BJ (cell line): ENCODE measurements at regions not wholly inside any gene's neighbourhood (a gene's known extent, or its start where the extent isn't known, plus 50 kb on each side); places are given as distances from the start of the nearest gene placed in this dataset.

ENCODE experiments used
- CTCF ChIA-PET: fragments of 350-600 bp; formaldehyde crosslinking; extraction: SDS; loops from one replicate; lab custom pipeline; 2021; ENCODE audit warnings: antibody characterized with exemption, inconsistent platforms; lab: Yijun Ruan, JAX
- POLR2A ChIA-PET: fragments of 300-600 bp; sonication (Branson Sonifier 250); formaldehyde crosslinking; extraction: SDS; loops from one replicate; lab custom pipeline; 2021; ENCODE audit warnings: antibody characterized with exemption; lab: Charles Lee
- DNase-seq: peaks from one replicate; pipeline ENCODE4 v3.0.0-alpha.2; 2011; ENCODE audit warnings: low read depth
- H3K27me3 ChIP-seq: 2 replicates; pipeline ENCODE4 v1.6.0; 2011; ENCODE audit warnings: low read length; ENCODE audit not compliant: control insufficient read depth, insufficient read depth
- H3K36me3 ChIP-seq: 2 replicates; pipeline ENCODE4 v1.5.1; 2011; ENCODE audit warnings: low read length; ENCODE audit not compliant: control insufficient read depth, insufficient read depth
- H3K4me3 ChIP-seq: 2 replicates; pipeline ENCODE4 v1.5.1; 2011; ENCODE audit warnings: low read depth, mild to moderate bottlenecking, control low read depth, low read length
- TF ChIP-seq, protein P1 (sequence below): IDR thresholded peaks from 2 replicates; pipeline ENCODE4 v1.5.1; 2011; ENCODE audit warnings: low read depth, mild to moderate bottlenecking, control low read depth, inconsistent platforms, low read length, moderate library complexity; ENCODE audit not compliant: insufficient read depth

GRCh38 chr10:128729910-128730420, 603.7 kb upstream of the MKI67 start:
- no peak for DNase-seq
- no peak overlapping the region for H3K4me3 ChIP-seq
- POLR2A ChIA-PET: no interaction called here
- CTCF ChIA-PET: no interaction called here
- no peaks in the 10 kb centered on the region for H3K27me3 ChIP-seq
- TF ChIP-seq, protein P1, sequence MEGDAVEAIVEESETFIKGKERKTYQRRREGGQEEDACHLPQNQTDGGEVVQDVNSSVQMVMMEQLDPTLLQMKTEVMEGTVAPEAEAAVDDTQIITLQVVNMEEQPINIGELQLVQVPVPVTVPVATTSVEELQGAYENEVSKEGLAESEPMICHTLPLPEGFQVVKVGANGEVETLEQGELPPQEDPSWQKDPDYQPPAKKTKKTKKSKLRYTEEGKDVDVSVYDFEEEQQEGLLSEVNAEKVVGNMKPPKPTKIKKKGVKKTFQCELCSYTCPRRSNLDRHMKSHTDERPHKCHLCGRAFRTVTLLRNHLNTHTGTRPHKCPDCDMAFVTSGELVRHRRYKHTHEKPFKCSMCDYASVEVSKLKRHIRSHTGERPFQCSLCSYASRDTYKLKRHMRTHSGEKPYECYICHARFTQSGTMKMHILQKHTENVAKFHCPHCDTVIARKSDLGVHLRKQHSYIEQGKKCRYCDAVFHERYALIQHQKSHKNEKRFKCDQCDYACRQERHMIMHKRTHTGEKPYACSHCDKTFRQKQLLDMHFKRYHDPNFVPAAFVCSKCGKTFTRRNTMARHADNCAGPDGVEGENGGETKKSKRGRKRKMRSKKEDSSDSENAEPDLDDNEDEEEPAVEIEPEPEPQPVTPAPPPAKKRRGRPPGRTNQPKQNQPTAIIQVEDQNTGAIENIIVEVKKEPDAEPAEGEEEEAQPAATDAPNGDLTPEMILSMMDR: no peak
- H3K36me3 ChIP-seq: no peaks in the 10 kb centered on the region

DNA sequence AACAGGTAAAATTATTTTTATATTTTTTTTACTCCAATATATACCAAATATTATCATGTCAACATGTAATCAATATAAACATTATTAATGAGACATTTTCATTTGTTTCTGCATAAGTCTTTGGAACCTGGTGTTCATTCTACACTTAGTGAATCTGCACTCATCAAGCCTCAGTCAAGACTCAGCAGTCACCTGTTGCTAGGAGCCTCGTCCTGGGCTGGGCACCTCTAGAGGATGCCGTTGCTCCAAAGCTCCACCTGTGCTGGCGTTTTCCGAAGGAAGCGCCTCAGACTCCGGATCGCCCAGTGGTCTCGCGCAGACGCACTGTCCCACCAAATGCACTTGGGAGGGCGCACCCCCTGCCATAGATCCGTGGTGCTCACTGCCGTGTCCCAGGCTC, 604.7 kb upstream of the MKI67 start:
- POLR2A ChIA-PET: no interaction called here
- TF ChIP-seq, protein P1: no peak
- CTCF ChIA-PET: no interaction called here

GRCh38 chr10:128734161-128734560, 607.9 kb upstream of the MKI67 start:
- CTCF ChIA-PET: no interaction called here
- no peaks in the 10 kb centered on the region for H3K36me3 ChIP-seq
- no peak overlapping the region for H3K4me3 ChIP-seq
- POLR2A ChIA-PET: no interaction called here
- no peaks in the 10 kb centered on the region for H3K27me3 ChIP-seq
- TF ChIP-seq, protein P1: no peak
- no peak for DNase-seq

More for the DNA sequence above, 604.7 kb upstream of the MKI67 start:
- no peak for DNase-seq
- Histone ChIP-seq H3K4me3 (no peak overlapping the region), H3K36me3 (no peaks in the 10 kb centered on the region), H3K27me3 (no peaks in the 10 kb centered on the region)

DNA sequence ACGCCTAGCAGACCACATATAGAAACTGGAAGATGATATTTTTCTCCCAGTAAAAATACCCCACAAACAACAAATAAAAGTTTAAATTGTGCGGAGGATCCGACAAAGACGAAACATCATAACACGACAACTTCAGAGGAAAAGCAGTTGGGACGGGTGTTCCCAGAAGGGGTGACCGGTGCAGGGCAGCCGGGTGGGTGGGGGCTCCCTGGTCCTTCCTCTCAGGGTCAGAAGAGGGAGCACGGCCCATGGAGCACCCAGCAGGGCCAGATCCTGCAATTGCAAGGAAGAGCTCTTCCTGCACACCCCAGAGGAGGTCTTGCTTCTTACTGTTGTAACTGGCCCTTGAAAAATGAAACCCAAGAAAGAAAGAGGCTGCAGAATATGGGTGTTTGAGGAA, 608.5 kb upstream of the MKI67 start:
- ChIA-PET CTCF (no interaction called here), POLR2A (no interaction called here)
- no peak for DNase-seq
- no peak overlapping the region for H3K4me3 ChIP-seq
- TF ChIP-seq, protein P1: no peak
- no peaks in the 10 kb centered on the region for H3K27me3 ChIP-seq
- no peaks in the 10 kb centered on the region for H3K36me3 ChIP-seq

DNA sequence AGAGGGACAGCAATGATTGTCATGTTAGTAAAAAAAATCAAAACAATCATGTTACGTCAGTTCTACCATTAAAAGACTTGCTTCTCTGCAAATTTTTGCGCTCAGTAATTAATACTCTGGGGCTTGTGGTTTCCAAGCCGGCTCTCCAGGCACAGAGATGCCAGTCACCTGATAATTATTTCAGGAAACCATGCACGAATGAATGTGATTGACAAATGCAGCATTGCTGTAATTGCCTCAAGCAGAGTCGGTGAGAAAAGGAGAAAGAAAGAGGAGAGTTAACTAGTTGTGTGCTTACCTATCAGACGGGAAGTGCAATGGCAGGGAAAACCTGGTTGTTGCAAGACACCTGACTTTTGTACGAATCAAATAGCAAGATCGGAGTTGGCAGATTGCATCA, 609.8 kb upstream of the MKI67 start:
- no peaks in the 10 kb centered on the region for H3K27me3 ChIP-seq
- CTCF ChIA-PET: no interaction called here
- POLR2A ChIA-PET: no interaction called here
- TF ChIP-seq, protein P1: no peak
- no peaks in the 10 kb centered on the region for H3K36me3 ChIP-seq
- DNase-seq: no peak
- H3K4me3 ChIP-seq: no peak overlapping the region
